ENCODE measurements at regions not wholly inside any gene's neighbourhood (a gene's known extent, or its start where the extent isn't known, plus 50 kb on each side); places are given as distances from the start of the nearest gene placed in this dataset.
"Not testable (repeated sequence)": the region's sequence is repeated elsewhere in the genome, so short reads cannot be mapped to it uniquely, and the experiment has no call there.

GRCh38 chr1:213690341-213690917 lies 297.3 kb upstream of the PROX1 start:
- Mint-ChIP-seq H3K9me3 (no peaks in the 10 kb centered on the region), H3K4me1 (no peaks in the 10 kb centered on the region), H3K27me3 (no peaks in the 10 kb centered on the region), H3K36me3 (ENCODE audit: low read depth) (no peaks in the 10 kb centered on the region), H3K4me3 (no peak overlapping the region), H3K27ac (no peak overlapping the region)
- no peak for ATAC-seq (replicated peaks)

DNA sequence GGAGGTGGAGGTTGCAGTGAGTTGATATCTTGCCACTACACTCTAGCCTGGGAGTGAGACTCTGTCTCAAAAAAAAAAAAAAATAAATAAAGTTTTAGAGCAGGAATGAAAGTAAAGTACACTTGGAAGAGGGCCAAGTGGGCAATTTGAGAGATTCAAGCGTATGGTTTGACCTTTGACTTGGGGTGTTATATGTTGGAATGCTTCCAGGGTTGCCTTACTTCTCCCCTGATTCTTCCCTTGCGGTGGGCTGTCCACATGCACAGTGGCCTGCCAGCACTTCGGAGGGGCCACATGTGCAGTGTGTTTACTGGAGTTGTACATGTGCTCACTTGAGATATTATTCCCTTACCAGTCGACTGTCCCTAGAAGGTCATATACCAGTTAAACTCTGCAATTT lies 295.5 kb upstream of the PROX1 start:
- no peak overlapping the region for H3K4me3 Mint-ChIP-seq
- no peak for ATAC-seq (replicated peaks)
- no peak overlapping the region for H3K27ac Mint-ChIP-seq
- H3K4me1 Mint-ChIP-seq: no peaks in the 10 kb centered on the region
- H3K36me3 Mint-ChIP-seq (ENCODE audit: low read depth): no peaks in the 10 kb centered on the region
- H3K27me3 Mint-ChIP-seq: no peaks in the 10 kb centered on the region
- no peaks in the 10 kb centered on the region for H3K9me3 Mint-ChIP-seq

- Mint-ChIP-seq H3K9me3 (no peaks in the 10 kb centered on the region), H3K27me3 (no peaks in the 10 kb centered on the region), H3K27ac (no peak overlapping the region), H3K4me1 (no peaks in the 10 kb centered on the region), H3K36me3 (ENCODE audit: low read depth) (no peaks in the 10 kb centered on the region), H3K4me3 (no peak overlapping the region)
- no peak for ATAC-seq (replicated peaks)
These were observed 293.9 kb upstream of the PROX1 start for GRCh38 chr1:213693864-213694263.

GRCh38 chr1:213697192-213697802 lies 290.5 kb upstream of the PROX1 start:
- no peaks in the 10 kb centered on the region for H3K4me1 Mint-ChIP-seq
- no peaks in the 10 kb centered on the region for H3K27me3 Mint-ChIP-seq
- ATAC-seq (replicated peaks): no peak
- H3K36me3 Mint-ChIP-seq (ENCODE audit: low read depth): no peaks in the 10 kb centered on the region
- no peaks in the 10 kb centered on the region for H3K9me3 Mint-ChIP-seq
- H3K27ac Mint-ChIP-seq: no peak overlapping the region
- H3K4me3 Mint-ChIP-seq: no peak overlapping the region

- ATAC-seq (replicated peaks): no peak
- Mint-ChIP-seq H3K9me3 (peaks cover 4% of the 10 kb centered on the region), H3K27ac (no peak overlapping the region), H3K36me3 (ENCODE audit: low read depth) (no peaks in the 10 kb centered on the region), H3K4me3 (no peak overlapping the region), H3K4me1 (no peaks in the 10 kb centered on the region), H3K27me3 (no peaks in the 10 kb centered on the region)
These were observed 289.6 kb upstream of the PROX1 start for GRCh38 chr1:213698092-213698702.

- Mint-ChIP-seq H3K9me3 (peaks cover 9% of the 10 kb centered on the region), H3K4me3 (no peak overlapping the region), H3K36me3 (ENCODE audit: low read depth) (no peaks in the 10 kb centered on the region), H3K27ac (no peak overlapping the region), H3K27me3 (peaks cover 3% of the 10 kb centered on the region), H3K4me1 (no peaks in the 10 kb centered on the region)
- ATAC-seq (replicated peaks): no peak
These were observed 285.1 kb upstream of the PROX1 start for GRCh38 chr1:213702703-213703102.

- peaks cover 9% of the 10 kb centered on the region for H3K9me3 Mint-ChIP-seq
- H3K27me3 Mint-ChIP-seq: peaks cover 3% of the 10 kb centered on the region
- H3K27ac Mint-ChIP-seq: no peak overlapping the region
- no peaks in the 10 kb centered on the region for H3K36me3 Mint-ChIP-seq (ENCODE audit: low read depth)
- H3K4me3 Mint-ChIP-seq: no peak overlapping the region
- H3K4me1 Mint-ChIP-seq: no peaks in the 10 kb centered on the region
- ATAC-seq (replicated peaks): no peak
These were observed 282.8 kb upstream of the PROX1 start for GRCh38 chr1:213704941-213705340.

GRCh38 chr1:213711833-213712490 lies 275.8 kb upstream of the PROX1 start:
- H3K4me1 Mint-ChIP-seq; H3K27me3 Mint-ChIP-seq; H3K27ac Mint-ChIP-seq; ATAC-seq (replicated peaks); H3K36me3 Mint-ChIP-seq (ENCODE audit: low read depth); H3K9me3 Mint-ChIP-seq; H3K4me3 Mint-ChIP-seq: not testable (repeated sequence)

GRCh38 chr1:213714645-213715044 lies 273.1 kb upstream of the PROX1 start:
- Mint-ChIP-seq H3K9me3 (peaks cover 14% of the 10 kb centered on the region), H3K4me1 (no peaks in the 10 kb centered on the region), H3K27me3 (peaks cover 3% of the 10 kb centered on the region), H3K4me3 (no peak overlapping the region), H3K27ac (no peak overlapping the region), H3K36me3 (ENCODE audit: low read depth) (no peaks in the 10 kb centered on the region)
- ATAC-seq (replicated peaks): no peak

DNA sequence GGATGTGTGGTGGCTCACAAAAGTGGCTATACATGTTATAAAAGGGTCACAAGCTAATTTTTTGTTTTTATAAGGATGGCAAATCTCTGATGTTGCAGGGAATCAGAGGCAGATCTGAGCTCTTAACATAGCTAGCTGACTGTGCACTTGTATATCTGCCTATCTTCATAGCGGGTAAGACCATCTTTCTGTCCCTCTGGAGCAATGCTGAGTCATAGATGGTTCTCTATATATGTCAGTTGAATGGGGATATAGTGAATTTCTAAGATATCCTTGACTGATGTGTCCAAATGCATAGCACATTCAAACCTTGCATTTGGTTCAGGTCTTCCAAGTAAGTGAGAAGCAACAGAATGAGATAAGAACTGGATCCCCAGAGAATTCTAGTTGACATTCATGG lies 272.6 kb upstream of the PROX1 start:
- Mint-ChIP-seq H3K27ac (no peak overlapping the region), H3K9me3 (peaks cover 18% of the 10 kb centered on the region), H3K36me3 (ENCODE audit: low read depth) (no peaks in the 10 kb centered on the region), H3K27me3 (peaks cover 3% of the 10 kb centered on the region), H3K4me3 (no peak overlapping the region), H3K4me1 (no peaks in the 10 kb centered on the region)
- no peak for ATAC-seq (replicated peaks)

GRCh38 chr1:213719462-213719861 lies 268.3 kb upstream of the PROX1 start:
- Mint-ChIP-seq H3K36me3 (ENCODE audit: low read depth) (no peaks in the 10 kb centered on the region), H3K4me1 (no peaks in the 10 kb centered on the region), H3K27ac (no peak overlapping the region), H3K4me3 (no peak overlapping the region), H3K9me3 (peaks cover 35% of the 10 kb centered on the region), H3K27me3 (no peaks in the 10 kb centered on the region)
- no peak for ATAC-seq (replicated peaks)

DNA sequence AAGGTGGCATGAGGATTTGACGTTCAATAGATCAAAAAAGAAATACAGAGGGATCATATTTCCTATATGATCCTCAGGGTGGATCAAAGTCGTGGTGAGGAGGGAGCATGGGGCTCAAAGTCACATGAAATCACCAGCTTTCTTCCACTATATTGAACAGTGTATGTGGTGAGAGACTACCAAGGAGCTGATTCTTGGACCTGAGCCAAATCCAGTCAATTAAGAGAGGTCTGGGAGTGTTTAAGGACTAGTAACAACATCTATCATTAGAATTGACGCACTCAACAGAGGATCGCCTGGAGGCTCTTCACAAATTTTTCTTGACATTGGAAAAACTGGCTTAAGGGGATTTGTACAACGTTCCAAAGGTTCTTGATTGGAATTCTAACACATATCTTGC lies 267.7 kb upstream of the PROX1 start:
- ATAC-seq (replicated peaks): no peak
- Mint-ChIP-seq H3K36me3 (ENCODE audit: low read depth) (no peaks in the 10 kb centered on the region), H3K27ac (no peak overlapping the region), H3K4me3 (no peak overlapping the region), H3K9me3 (peaks cover 32% of the 10 kb centered on the region), H3K27me3 (no peaks in the 10 kb centered on the region), H3K4me1 (no peaks in the 10 kb centered on the region)

DNA sequence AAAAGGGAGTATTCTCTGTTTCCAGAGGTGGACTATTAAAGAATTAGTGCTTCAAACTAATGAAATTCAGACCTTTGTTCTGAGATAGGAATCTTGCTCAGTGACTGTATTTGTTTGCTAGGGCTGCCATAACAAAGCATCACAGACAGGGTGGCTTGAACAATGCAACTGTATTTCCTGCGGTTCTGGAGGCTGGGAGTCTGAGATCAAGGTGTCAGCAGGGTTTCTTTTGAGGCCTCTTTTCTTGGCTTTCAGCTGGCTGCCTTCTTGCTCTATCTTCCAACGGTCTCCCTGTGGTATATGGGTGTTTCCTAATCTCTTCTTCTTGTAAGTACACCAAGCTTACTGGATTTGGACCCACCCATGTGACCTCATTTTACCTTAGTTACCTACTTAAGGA lies 264.6 kb upstream of the PROX1 start:
- no peak overlapping the region for H3K27ac Mint-ChIP-seq
- no peaks in the 10 kb centered on the region for H3K27me3 Mint-ChIP-seq
- H3K4me1 Mint-ChIP-seq: no peaks in the 10 kb centered on the region
- ATAC-seq (replicated peaks): no peak
- H3K9me3 Mint-ChIP-seq: peaks cover 36% of the 10 kb centered on the region
- H3K36me3 Mint-ChIP-seq (ENCODE audit: low read depth): no peaks in the 10 kb centered on the region
- H3K4me3 Mint-ChIP-seq: no peak overlapping the region

DNA sequence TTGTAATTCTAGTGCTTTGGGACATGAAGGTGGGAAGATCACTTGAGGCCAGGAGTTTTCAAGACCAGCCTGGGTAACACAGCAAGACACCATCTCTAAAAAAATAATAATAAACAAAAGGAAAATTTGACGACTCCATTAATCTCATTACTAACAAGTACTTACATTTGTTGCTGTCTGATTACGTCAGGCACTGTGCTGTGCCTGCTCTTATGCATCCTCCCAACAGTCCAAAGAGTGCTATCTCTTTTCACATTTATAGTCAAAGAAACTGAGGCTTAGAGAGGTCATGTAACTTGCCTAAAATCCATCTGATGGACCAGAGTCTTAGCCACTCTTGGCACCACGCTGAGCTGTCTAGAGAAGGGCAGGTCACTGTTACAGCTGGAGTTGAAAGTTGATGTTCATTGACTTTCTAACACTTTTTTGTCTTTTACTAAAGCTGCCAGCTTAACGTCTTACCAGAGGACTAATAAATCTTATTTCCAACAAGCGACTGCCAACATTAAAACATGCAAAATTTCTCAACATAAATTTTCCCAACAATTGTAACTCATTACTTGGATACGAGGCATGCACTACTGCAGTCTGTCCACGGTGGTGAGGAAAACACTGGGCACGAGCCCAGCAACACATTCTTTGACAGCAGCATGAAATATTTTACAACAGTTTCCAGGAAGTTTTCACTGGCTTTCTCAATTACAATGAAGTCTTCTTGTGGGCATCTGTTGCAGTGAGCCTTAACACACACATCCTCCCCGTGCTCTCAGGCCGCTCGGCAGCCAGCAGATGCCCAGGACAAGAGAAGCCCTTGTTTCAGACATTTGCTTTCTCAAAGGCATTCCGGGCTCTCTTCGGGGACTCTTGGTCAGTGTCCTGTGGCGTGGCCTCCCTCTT lies 262.9 kb upstream of the PROX1 start:
- Mint-ChIP-seq H3K4me3 (no peak overlapping the region), H3K36me3 (ENCODE audit: low read depth) (no peaks in the 10 kb centered on the region), H3K4me1 (no peaks in the 10 kb centered on the region)

More for the DNA sequence above, 262.9 kb upstream of the PROX1 start:
- Mint-ChIP-seq H3K27me3 (no peaks in the 10 kb centered on the region), H3K9me3 (peaks cover 35% of the 10 kb centered on the region), H3K27ac (no peak overlapping the region)
- ATAC-seq (replicated peaks): no peak

Data from activated T-helper 17 cell treated with anti-CD3 and anti-CD28 coated beads, Interleukin-2, amount 50 U/mL, for 72 hours (primary cell).